GM18909 (cell line): ENCODE measurements at regions not wholly inside any gene's neighbourhood (a gene's known extent, or its start where the extent isn't known, plus 50 kb on each side); places are given as distances from the start of the nearest gene placed in this dataset.
"Not testable (repeated sequence)": the region's sequence is repeated elsewhere in the genome, so short reads cannot be mapped to it uniquely, and the experiment has no call there.

Experiments
- ATAC-seq: cut with Tn5 transposase; IDR thresholded peaks from one replicate; pipeline ENCODE4 v1.9.1; 2021; ENCODE audit warnings: mild to moderate bottlenecking; ENCODE audit not compliant: unreplicated experiment, poor library complexity

- ATAC-seq = no peak
Measured at GRCh38 chr4:86472377-86473019, 112.6 kb upstream of the MAPK10 start.

- not testable (repeated sequence) for ATAC-seq
Measured at GRCh38 chr4:86478151-86478550, 116.0 kb upstream of the PTPN13 start.

GRCh38 chr4:86481440-86481839 lies 112.7 kb upstream of the PTPN13 start:
- no peak for ATAC-seq

GRCh38 chr4:86482306-86483172 lies 111.6 kb upstream of the PTPN13 start:
- no peak for ATAC-seq

- ATAC-seq = no peak
Measured at GRCh38 chr4:86483173-86483490, 111.0 kb upstream of the PTPN13 start.

GRCh38 chr4:86483773-86484172 lies 110.3 kb upstream of the PTPN13 start:
- ATAC-seq = no peak

GRCh38 chr4:86484241-86484640 lies 109.9 kb upstream of the PTPN13 start:
- no peak for ATAC-seq

GRCh38 chr4:86487738-86488348 lies 106.3 kb upstream of the PTPN13 start:
- ATAC-seq = no peak

GRCh38 chr4:86493460-86493859 lies 100.7 kb upstream of the PTPN13 start:
- ATAC-seq = no peak

- ATAC-seq = peak; percentile 45
Measured at GRCh38 chr4:86496094-86497080, 97.7 kb upstream of the PTPN13 start.

- ATAC-seq = no peak
Measured at GRCh38 chr4:86497131-86497530, 97.0 kb upstream of the PTPN13 start.

GRCh38 chr4:86497980-86498862 lies 95.9 kb upstream of the PTPN13 start:
- peak; percentile 88 for ATAC-seq

GRCh38 chr4:86498863-86499166 lies 95.3 kb upstream of the PTPN13 start:
- no peak for ATAC-seq

- no peak for ATAC-seq
Measured at GRCh38 chr4:86500527-86500926, 93.6 kb upstream of the PTPN13 start.

- no peak for ATAC-seq
Measured at GRCh38 chr4:86502081-86502480, 92.0 kb upstream of the PTPN13 start.

GRCh38 chr4:86506591-86506990 lies 87.5 kb upstream of the PTPN13 start:
- no peak for ATAC-seq

- ATAC-seq = no peak
Measured at GRCh38 chr4:86508436-86508835, 85.7 kb upstream of the PTPN13 start.

- ATAC-seq = no peak
Measured at GRCh38 chr4:86511590-86511989, 82.5 kb upstream of the PTPN13 start.

- ATAC-seq = no peak
Measured at GRCh38 chr4:86512631-86513030, 81.5 kb upstream of the PTPN13 start.

- not testable (repeated sequence) for ATAC-seq
Measured at GRCh38 chr4:86515963-86516362, 78.2 kb upstream of the PTPN13 start.
